SK-N-SH treated with all-trans-retinoic acid at 6 μM for 48 hours (cell line): ENCODE measurements at regions not wholly inside any gene's neighbourhood (a gene's known extent, or its start where the extent isn't known, plus 50 kb on each side); places are given as distances from the start of the nearest gene placed in this dataset.

Source experiments
- ATAC-seq: fragments of 200-7000 bp; cut with Tn5 transposase; 3 replicates; pipeline ENCODE4 v1.9.1; 2020; ENCODE audit warnings: mild to moderate bottlenecking, moderate library complexity
- ARNTL ChIP-seq: fragments of 450-650 bp; formaldehyde crosslinking; IDR thresholded peaks from 2 replicates; pipeline ENCODE4 v1.5.0; 2020; ENCODE audit warnings: low read depth, mild to moderate bottlenecking, moderate library complexity, borderline replicate concordance
- BACH2 ChIP-seq: fragments of 250-450 bp; sonication (Bioruptor Pico); IDR thresholded peaks from 2 replicates; pipeline ENCODE4 v1.9.0; 2021; ENCODE audit warnings: mild to moderate bottlenecking, borderline replicate concordance
- CREB5 ChIP-seq: fragments of 250-450 bp; sonication (Bioruptor Pico); IDR thresholded peaks from 2 replicates; pipeline ENCODE4 v1.5.1; 2020; ENCODE audit warnings: low read depth, mild to moderate bottlenecking, moderate library complexity
- CSDC2 ChIP-seq: fragments of 250-450 bp; sonication (Bioruptor Pico); IDR thresholded peaks from 2 replicates; pipeline ENCODE4 v1.5.0; 2020; ENCODE audit warnings: mild to moderate bottlenecking, moderate library complexity
- CSRNP3 ChIP-seq: fragments of 250-450 bp; sonication (Bioruptor Pico); IDR thresholded peaks from 2 replicates; pipeline ENCODE4 v1.5.1; 2021; ENCODE audit warnings: mild to moderate bottlenecking, moderate library complexity
- ESRRG ChIP-seq: fragments of 250-450 bp; sonication (Bioruptor Pico); IDR thresholded peaks from 2 replicates; pipeline ENCODE4 v1.6.1; 2021; ENCODE audit warnings: mild to moderate bottlenecking
- GLIS3 ChIP-seq: fragments of 250-450 bp; sonication (Bioruptor Pico); IDR thresholded peaks from 2 replicates; pipeline ENCODE4 v1.5.0; 2020; ENCODE audit warnings: mild to moderate bottlenecking, moderate library complexity
- ISL1 ChIP-seq: fragments of 250-450 bp; sonication (Bioruptor Pico); IDR thresholded peaks from 2 replicates; pipeline ENCODE4 v2.1.2; 2022; ENCODE audit warnings: mild to moderate bottlenecking, moderate library complexity
- OSR1 ChIP-seq: fragments of 250-450 bp; sonication (Bioruptor Pico); IDR thresholded peaks from 2 replicates; pipeline ENCODE4 v1.8.0; 2022; ENCODE audit warnings: moderate library complexity, mild to moderate bottlenecking, inconsistent platforms
- POU6F1 ChIP-seq: fragments of 250-450 bp; sonication (Bioruptor Pico); IDR thresholded peaks from 2 replicates; pipeline ENCODE4 v1.8.0; 2021; ENCODE audit warnings: low read depth, mild to moderate bottlenecking, moderate library complexity, borderline replicate concordance
- PPARA ChIP-seq: fragments of 250-450 bp; sonication (Bioruptor Pico); IDR thresholded peaks from 2 replicates; pipeline ENCODE4 v1.5.0; 2020; ENCODE audit warnings: mild to moderate bottlenecking, borderline replicate concordance
- RARB ChIP-seq: fragments of 250-450 bp; sonication (Bioruptor Pico); IDR thresholded peaks from 2 replicates; pipeline ENCODE4 v1.8.0; 2021; ENCODE audit warnings: mild to moderate bottlenecking, moderate library complexity
- SNAI2 ChIP-seq: fragments of 250-450 bp; sonication (Bioruptor Pico); IDR thresholded peaks from 2 replicates; pipeline ENCODE4 v1.5.0; 2020; ENCODE audit warnings: mild to moderate bottlenecking, moderate library complexity
- TOX ChIP-seq: fragments of 250-450 bp; sonication (Bioruptor Pico); IDR thresholded peaks from 2 replicates; pipeline ENCODE4 v1.8.0; 2021; ENCODE audit warnings: mild to moderate bottlenecking, moderate library complexity, borderline replicate concordance
- ZFP3 ChIP-seq: fragments of 250-450 bp; sonication (Bioruptor Pico); IDR thresholded peaks from 2 replicates; pipeline ENCODE4 v1.5.0; 2020; ENCODE audit warnings: mild to moderate bottlenecking, moderate library complexity
- ZFP30 ChIP-seq: fragments of 450-650 bp; formaldehyde crosslinking; IDR thresholded peaks from 2 replicates; pipeline ENCODE4 v1.5.0; 2022; ENCODE audit warnings: mild to moderate bottlenecking, moderate library complexity
- ZNF565 ChIP-seq: fragments of 450-650 bp; formaldehyde crosslinking; conservative IDR thresholded peaks from 2 replicates; pipeline ENCODE4 v1.5.0; 2020; ENCODE audit warnings: low read depth, mild to moderate bottlenecking, moderate library complexity
- ZNF70 ChIP-seq: fragments of 450-650 bp; formaldehyde crosslinking; IDR thresholded peaks from 2 replicates; pipeline ENCODE4 v1.5.0; 2020; ENCODE audit warnings: mild to moderate bottlenecking, moderate library complexity
- ZNF8 ChIP-seq: fragments of 450-650 bp; formaldehyde crosslinking; IDR thresholded peaks from 2 replicates; pipeline ENCODE4 v1.5.0; 2020; ENCODE audit warnings: mild to moderate bottlenecking, moderate library complexity
- TF ChIP-seq, protein P1 (sequence below): fragments of 250-450 bp; sonication (Bioruptor Pico); IDR thresholded peaks from 2 replicates; pipeline ENCODE4 v1.8.0; 2020; ENCODE audit warnings: mild to moderate bottlenecking, moderate library complexity, borderline replicate concordance

DNA sequence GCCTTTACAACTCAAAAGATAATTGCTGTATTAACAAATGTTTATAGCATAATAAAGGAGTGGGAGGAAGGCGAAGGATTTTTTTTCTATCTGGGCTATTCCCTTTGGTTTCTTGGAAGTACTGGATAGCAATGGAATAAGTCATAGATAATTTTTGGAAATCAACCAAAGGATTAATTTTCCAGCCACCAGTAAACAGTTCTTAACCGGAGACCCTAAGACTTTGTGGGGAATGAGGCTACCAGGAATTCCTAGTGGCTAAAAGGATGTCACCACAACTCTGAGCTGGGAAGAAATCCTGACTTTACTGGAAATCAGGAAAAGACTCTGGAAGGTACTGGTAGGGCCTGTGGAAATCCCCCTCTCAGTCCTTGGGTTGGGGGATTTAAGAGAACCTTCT, 138.4 kb upstream of the RARB start:
- TF ChIP-seq PPARA (CRISPR knock-in tag) (no peak), BACH2 (CRISPR knock-in tag) (no peak), CREB5 (CRISPR knock-in tag) (no peak), ESRRG (CRISPR knock-in tag) (no peak), SNAI2 (CRISPR knock-in tag) (no peak), CSDC2 (CRISPR knock-in tag) (no peak), ZFP3 (no peak), ARNTL (CRISPR knock-in tag) (no peak), POU6F1 (CRISPR knock-in tag) (no peak), ZNF70 (CRISPR knock-in tag) (no peak), RARB (CRISPR knock-in tag) (no peak), ZFP30 (CRISPR knock-in tag) (no peak), CSRNP3 (CRISPR knock-in tag) (no peak), ZNF8 (CRISPR knock-in tag) (no peak)
- TF ChIP-seq, protein P1, sequence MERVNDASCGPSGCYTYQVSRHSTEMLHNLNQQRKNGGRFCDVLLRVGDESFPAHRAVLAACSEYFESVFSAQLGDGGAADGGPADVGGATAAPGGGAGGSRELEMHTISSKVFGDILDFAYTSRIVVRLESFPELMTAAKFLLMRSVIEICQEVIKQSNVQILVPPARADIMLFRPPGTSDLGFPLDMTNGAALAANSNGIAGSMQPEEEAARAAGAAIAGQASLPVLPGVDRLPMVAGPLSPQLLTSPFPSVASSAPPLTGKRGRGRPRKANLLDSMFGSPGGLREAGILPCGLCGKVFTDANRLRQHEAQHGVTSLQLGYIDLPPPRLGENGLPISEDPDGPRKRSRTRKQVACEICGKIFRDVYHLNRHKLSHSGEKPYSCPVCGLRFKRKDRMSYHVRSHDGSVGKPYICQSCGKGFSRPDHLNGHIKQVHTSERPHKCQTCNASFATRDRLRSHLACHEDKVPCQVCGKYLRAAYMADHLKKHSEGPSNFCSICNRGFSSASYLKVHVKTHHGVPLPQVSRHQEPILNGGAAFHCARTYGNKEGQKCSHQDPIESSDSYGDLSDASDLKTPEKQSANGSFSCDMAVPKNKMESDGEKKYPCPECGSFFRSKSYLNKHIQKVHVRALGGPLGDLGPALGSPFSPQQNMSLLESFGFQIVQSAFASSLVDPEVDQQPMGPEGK, result no peak
- TF ChIP-seq, all 23 proteins: peak for 0

GRCh38 chr3:25291481-25291905, 136.6 kb upstream of the RARB start:
- TF ChIP-seq TOX (CRISPR knock-in tag), result no peak
- TF ChIP-seq POU6F1 (CRISPR knock-in tag), result no peak
- TF ChIP-seq ESRRG (CRISPR knock-in tag), result no peak
- TF ChIP-seq, protein P1, result no peak
- no peak for TF ChIP-seq SNAI2 (CRISPR knock-in tag)
- no peak for TF ChIP-seq ARNTL (CRISPR knock-in tag)
- TF ChIP-seq GLIS3, result no peak
- TF ChIP-seq ISL1 (CRISPR knock-in tag), result no peak
- no peak for TF ChIP-seq CSRNP3 (CRISPR knock-in tag)
- no peak for TF ChIP-seq ZFP3
- no peak for TF ChIP-seq PPARA (CRISPR knock-in tag)
- TF ChIP-seq, all 23 proteins: peak for 0
- no peak for ATAC-seq

More for the DNA sequence above, 138.4 kb upstream of the RARB start:
- no peak for ATAC-seq

GRCh38 chr3:25292036-25292435, 136.0 kb upstream of the RARB start:
- TF ChIP-seq ZNF565 (CRISPR knock-in tag), result no peak
- TF ChIP-seq OSR1 (CRISPR knock-in tag), result no peak
- TF ChIP-seq, all 23 proteins: peak for 0

More at GRCh38 chr3:25292036-25292435, 136.0 kb upstream of the RARB start:
- no peak for ATAC-seq
